ENCODE measurements at regions not wholly inside any gene's neighbourhood (a gene's known extent, or its start where the extent isn't known, plus 50 kb on each side); places are given as distances from the start of the nearest gene placed in this dataset.
"Not testable (repeated sequence)": the region's sequence is repeated elsewhere in the genome, so short reads cannot be mapped to it uniquely, and the experiment has no call there.

DNA sequence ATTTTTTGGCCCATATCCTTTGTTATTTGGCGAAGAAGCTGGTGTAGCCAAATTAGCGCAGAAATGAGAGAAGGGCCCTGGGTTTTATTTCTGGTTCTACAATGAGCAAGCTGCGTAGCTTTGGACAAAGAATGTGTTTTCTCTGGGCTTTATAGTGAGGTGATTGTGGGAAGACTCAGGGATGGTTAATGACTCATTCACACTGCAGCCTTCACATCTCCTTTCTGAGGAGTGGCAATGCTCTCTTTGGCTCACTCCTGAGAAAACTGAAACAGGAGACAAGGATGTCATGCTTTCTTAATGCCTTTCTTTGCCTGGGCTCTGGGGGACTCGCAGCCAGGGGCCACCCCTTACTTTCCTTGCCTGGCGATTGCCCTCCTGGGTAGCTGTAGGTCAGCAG, 271.0 kb upstream of the PODXL start:
- no peak overlapping the region for H3K4me2 ChIP-seq (ENCODE audit: low read length)

DNA sequence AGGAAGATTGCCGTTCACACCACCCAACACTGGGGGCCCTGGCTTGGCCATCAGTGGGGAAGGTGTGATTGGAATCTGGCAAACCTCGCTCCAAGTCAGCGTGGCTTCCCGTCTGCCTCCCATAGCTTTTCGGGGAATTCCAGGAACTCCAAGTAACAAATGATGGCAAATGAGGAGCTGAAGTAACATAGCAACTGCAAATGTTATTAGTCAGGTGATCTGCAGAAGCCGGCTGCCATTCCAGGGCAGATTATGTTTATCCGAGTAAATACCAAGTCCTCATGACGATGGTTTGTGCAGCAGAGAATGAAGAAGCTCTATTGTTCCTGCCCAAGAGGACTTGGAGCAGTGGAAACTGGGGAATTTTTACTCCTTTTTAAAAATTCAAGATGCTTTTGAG, 270.5 kb upstream of the PODXL start:
- Histone ChIP-seq H3K27me3 (ENCODE audit: insufficient read depth, low read length) (no peaks in the 10 kb centered on the region), H2AFZ (ENCODE audit: low read length) (no peak overlapping the region), H3K36me3 (ENCODE audit: insufficient read depth, low read length) (no peaks in the 10 kb centered on the region), H3K27ac (ENCODE audit: low read depth, low read length, poor library complexity, severe bottlenecking) (no peak overlapping the region), H3K79me2 (ENCODE audit: insufficient read depth, low read length) (no peaks in the 10 kb centered on the region), H3K9ac (ENCODE audit: low read length) (no peak overlapping the region), H3K4me1 (ENCODE audit: insufficient read depth, low read length, severe bottlenecking) (no peaks in the 10 kb centered on the region), H3K9me3 (ENCODE audit: low read length) (no peaks in the 10 kb centered on the region), H3K9me2 (ENCODE audit: low read depth, low read length) (no peaks in the 10 kb centered on the region), H3F3A (ENCODE audit: insufficient read depth, low read length) (no peaks in the 10 kb centered on the region), H3K4me3 (ENCODE audit: low read depth, low read length, poor library complexity, severe bottlenecking) (no peak overlapping the region), H4K20me1 (ENCODE audit: insufficient read depth, low read length) (no peaks in the 10 kb centered on the region), H3K4me2 (ENCODE audit: low read length) (no peak overlapping the region)
- no peak for TF ChIP-seq EZH2 (IDR thresholded peaks at IDR 0.05; ENCODE audit: borderline replicate concordance, low read length)
- no peak for TF ChIP-seq CTCF (IDR thresholded peaks at IDR 0.05; ENCODE audit: low read length)

More for the DNA sequence above, 271.0 kb upstream of the PODXL start:
- no peaks in the 10 kb centered on the region for H3K79me2 ChIP-seq (ENCODE audit: insufficient read depth, low read length)
- no peak overlapping the region for H3K27ac ChIP-seq (ENCODE audit: low read depth, low read length, poor library complexity, severe bottlenecking)
- no peaks in the 10 kb centered on the region for H3K27me3 ChIP-seq (ENCODE audit: insufficient read depth, low read length)
- H3K9me2 ChIP-seq (ENCODE audit: low read depth, low read length) = no peaks in the 10 kb centered on the region
- no peak for TF ChIP-seq EZH2 (IDR thresholded peaks at IDR 0.05; ENCODE audit: borderline replicate concordance, low read length)
- TF ChIP-seq CTCF (IDR thresholded peaks at IDR 0.05; ENCODE audit: low read length) = no peak
- no peak overlapping the region for H2AFZ ChIP-seq (ENCODE audit: low read length)
- no peak overlapping the region for H3K9ac ChIP-seq (ENCODE audit: low read length)
- H3K4me1 ChIP-seq (ENCODE audit: insufficient read depth, low read length, severe bottlenecking) = no peaks in the 10 kb centered on the region
- H3F3A ChIP-seq (ENCODE audit: insufficient read depth, low read length) = no peaks in the 10 kb centered on the region
- H4K20me1 ChIP-seq (ENCODE audit: insufficient read depth, low read length) = no peaks in the 10 kb centered on the region
- H3K36me3 ChIP-seq (ENCODE audit: insufficient read depth, low read length) = no peaks in the 10 kb centered on the region
- no peak overlapping the region for H3K4me3 ChIP-seq (ENCODE audit: low read depth, low read length, poor library complexity, severe bottlenecking)
- H3K9me3 ChIP-seq (ENCODE audit: low read length) = no peaks in the 10 kb centered on the region

DNA sequence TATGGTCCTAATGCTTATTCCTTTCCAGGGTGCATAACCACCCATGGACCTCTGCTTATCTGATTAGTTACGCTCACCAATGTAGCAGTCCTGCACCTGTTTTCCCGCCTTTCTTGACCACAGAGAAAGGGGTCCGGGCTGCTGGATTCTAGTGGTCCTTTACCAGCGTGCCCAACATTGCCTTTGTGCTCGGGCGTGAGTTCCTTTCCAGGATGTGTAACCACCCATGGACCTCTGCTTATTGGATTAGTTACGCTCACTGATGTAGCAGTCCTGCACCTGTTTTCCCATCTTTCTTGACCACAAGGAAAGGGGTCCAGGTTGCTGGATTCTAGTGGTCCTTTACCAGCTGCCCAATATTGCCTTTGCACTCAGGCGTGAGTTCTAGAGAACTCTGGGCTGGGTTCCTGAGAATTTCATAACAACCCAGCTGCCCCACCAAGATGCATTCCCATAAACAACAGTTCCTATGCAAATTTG, 267.6 kb upstream of the PODXL start:
- not testable (repeated sequence) for H4K20me1 ChIP-seq (ENCODE audit: insufficient read depth, low read length); H3K27ac ChIP-seq (ENCODE audit: low read depth, low read length, poor library complexity, severe bottlenecking); H3K27me3 ChIP-seq (ENCODE audit: insufficient read depth, low read length); H2AFZ ChIP-seq (ENCODE audit: low read length); H3K79me2 ChIP-seq (ENCODE audit: insufficient read depth, low read length); H3K36me3 ChIP-seq (ENCODE audit: insufficient read depth, low read length); H3K4me2 ChIP-seq (ENCODE audit: low read length); H3K9ac ChIP-seq (ENCODE audit: low read length); H3K4me1 ChIP-seq (ENCODE audit: insufficient read depth, low read length, severe bottlenecking); H3K9me3 ChIP-seq (ENCODE audit: low read length); H3K9me2 ChIP-seq (ENCODE audit: low read depth, low read length); H3K4me3 ChIP-seq (ENCODE audit: low read depth, low read length, poor library complexity, severe bottlenecking); H3F3A ChIP-seq (ENCODE audit: insufficient read depth, low read length)

GRCh38 chr7:131819891-131820290, 263.5 kb upstream of the PODXL start:
- TF ChIP-seq CTCF (IDR thresholded peaks at IDR 0.05; ENCODE audit: low read length) (no peak), EZH2 (IDR thresholded peaks at IDR 0.05; ENCODE audit: borderline replicate concordance, low read length) (no peak)
- Histone ChIP-seq H3K9me3 (ENCODE audit: low read length) (no peaks in the 10 kb centered on the region), H3F3A (ENCODE audit: insufficient read depth, low read length) (no peaks in the 10 kb centered on the region), H3K4me3 (ENCODE audit: low read depth, low read length, poor library complexity, severe bottlenecking) (no peak overlapping the region), H3K4me1 (ENCODE audit: insufficient read depth, low read length, severe bottlenecking) (no peaks in the 10 kb centered on the region), H3K27me3 (ENCODE audit: insufficient read depth, low read length) (no peaks in the 10 kb centered on the region), H2AFZ (ENCODE audit: low read length) (no peak overlapping the region), H3K27ac (ENCODE audit: low read depth, low read length, poor library complexity, severe bottlenecking) (no peak overlapping the region), H3K9me2 (ENCODE audit: low read depth, low read length) (no peaks in the 10 kb centered on the region), H3K9ac (ENCODE audit: low read length) (no peak overlapping the region), H3K79me2 (ENCODE audit: insufficient read depth, low read length) (no peaks in the 10 kb centered on the region), H3K36me3 (ENCODE audit: insufficient read depth, low read length) (no peaks in the 10 kb centered on the region), H3K4me2 (ENCODE audit: low read length) (no peak overlapping the region), H4K20me1 (ENCODE audit: insufficient read depth, low read length) (no peaks in the 10 kb centered on the region)
